ENCODE measurements at regions not wholly inside any gene's neighbourhood (a gene's known extent, or its start where the extent isn't known, plus 50 kb on each side); places are given as distances from the start of the nearest gene placed in this dataset.

- Histone ChIP-seq H3K27me3 (no peaks in the 10 kb centered on the region), H3K9me3 (no peaks in the 10 kb centered on the region), H3K4me3 (no peak overlapping the region), H3K4me1 (ENCODE audit: insufficient read depth) (no peaks in the 10 kb centered on the region), H3K36me3 (no peaks in the 10 kb centered on the region), H3K27ac (no peak overlapping the region)
- DNase-seq = no peak
- TF ChIP-seq CTCF (IDR thresholded peaks at IDR 0.05) = no peak
- no peak for TF ChIP-seq EP300 (IDR thresholded peaks at IDR 0.05)
- no peak for TF ChIP-seq POLR2A (IDR thresholded peaks at IDR 0.05)
- intact Hi-C loops (cut with DNase I) = no loop called here
- 16 to 29% (median 23%) methylated on average over 2 of the region's 2 CpGs for WGBS, 3 donors
Measured at GRCh38 chr1:101121975-101122374, 96.4 kb upstream of the DPH5 start.

- TF ChIP-seq CTCF (IDR thresholded peaks at IDR 0.05) (no peak), EP300 (IDR thresholded peaks at IDR 0.05) (no peak), POLR2A (IDR thresholded peaks at IDR 0.05) (no peak)
- Histone ChIP-seq H3K27me3 (no peaks in the 10 kb centered on the region), H3K4me1 (ENCODE audit: insufficient read depth) (no peaks in the 10 kb centered on the region), H3K36me3 (no peaks in the 10 kb centered on the region), H3K4me3 (no peak overlapping the region), H3K27ac (no peak overlapping the region), H3K9me3 (no peaks in the 10 kb centered on the region)
- WGBS, 3 donors = 40 to 67% (median 60%) methylated on average over 1 of the region's 1 CpG
- intact Hi-C loops (cut with DNase I) = no loop called here
- DNase-seq = no peak
Measured at GRCh38 chr1:101121504-101121903, 95.9 kb upstream of the DPH5 start.

- intact Hi-C loops (cut with DNase I) = no loop called here
- Histone ChIP-seq H3K27me3 (no peaks in the 10 kb centered on the region), H3K4me3 (no peak overlapping the region), H3K9me3 (no peaks in the 10 kb centered on the region), H3K27ac (no peak overlapping the region), H3K36me3 (no peaks in the 10 kb centered on the region), H3K4me1 (ENCODE audit: insufficient read depth) (no peaks in the 10 kb centered on the region)
- no peak for TF ChIP-seq POLR2A (IDR thresholded peaks at IDR 0.05)
- no peak for TF ChIP-seq CTCF (IDR thresholded peaks at IDR 0.05)
- TF ChIP-seq EP300 (IDR thresholded peaks at IDR 0.05) = no peak
- DNase-seq = no peak
Measured at GRCh38 chr1:101120868-101121267, 95.3 kb upstream of the DPH5 start.

- no peak overlapping the region for H3K27ac ChIP-seq
- no peaks in the 10 kb centered on the region for H3K4me1 ChIP-seq (ENCODE audit: insufficient read depth)
- no peak overlapping the region for H3K4me3 ChIP-seq
- TF ChIP-seq POLR2A (IDR thresholded peaks at IDR 0.05) (no peak), EP300 (IDR thresholded peaks at IDR 0.05) (no peak), CTCF (IDR thresholded peaks at IDR 0.05) (no peak)
- no peak for DNase-seq
- H3K36me3 ChIP-seq = no peaks in the 10 kb centered on the region
- intact Hi-C loops (cut with DNase I) = no loop called here
- H3K9me3 ChIP-seq = no peaks in the 10 kb centered on the region
- no peaks in the 10 kb centered on the region for H3K27me3 ChIP-seq
- WGBS, 3 donors = 77 to 81% (median 78%) methylated on average over 4 of the region's 4 CpGs
Measured at GRCh38 chr1:101119289-101119688, 93.7 kb upstream of the DPH5 start.

- Histone ChIP-seq H3K4me1 (ENCODE audit: insufficient read depth) (no peaks in the 10 kb centered on the region), H3K9me3 (no peaks in the 10 kb centered on the region), H3K4me3 (no peak overlapping the region), H3K27ac (no peak overlapping the region), H3K36me3 (no peaks in the 10 kb centered on the region), H3K27me3 (no peaks in the 10 kb centered on the region)
- DNase-seq = no peak
- intact Hi-C loops (cut with DNase I) = no loop called here
- TF ChIP-seq POLR2A (IDR thresholded peaks at IDR 0.05) (no peak), CTCF (IDR thresholded peaks at IDR 0.05) (no peak), EP300 (IDR thresholded peaks at IDR 0.05) (no peak)
- 91 to 97% (median 94%) methylated on average over 3 of the region's 3 CpGs for WGBS, 3 donors
Measured at GRCh38 chr1:101116006-101116405, 90.4 kb upstream of the DPH5 start.

Data from ovary (tissue), 7 donors.